ENCODE measurements at regions not wholly inside any gene's neighbourhood (a gene's known extent, or its start where the extent isn't known, plus 50 kb on each side); places are given as distances from the start of the nearest gene placed in this dataset.

DNA sequence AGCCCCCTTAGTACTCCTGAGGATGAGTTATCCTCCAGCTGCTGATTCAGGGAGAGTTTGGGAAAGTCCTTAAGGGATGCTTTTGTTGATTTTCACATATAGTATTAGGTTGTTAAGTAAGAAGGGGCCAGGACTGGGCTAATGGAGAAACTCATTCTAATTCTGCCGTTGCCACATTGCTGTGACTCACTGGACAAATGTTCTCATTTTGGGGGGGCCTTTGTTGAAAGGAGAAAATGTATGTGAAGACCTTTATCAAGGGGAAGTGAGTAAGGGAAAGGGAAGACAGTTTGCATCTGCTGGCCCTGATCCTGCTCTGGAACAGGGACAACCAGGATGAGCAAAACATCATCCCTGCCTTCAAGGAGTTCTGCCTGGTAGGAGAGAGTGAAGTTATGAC lies 123.2 kb upstream of the FGGY start:
- TF ChIP-seq, protein P1, sequence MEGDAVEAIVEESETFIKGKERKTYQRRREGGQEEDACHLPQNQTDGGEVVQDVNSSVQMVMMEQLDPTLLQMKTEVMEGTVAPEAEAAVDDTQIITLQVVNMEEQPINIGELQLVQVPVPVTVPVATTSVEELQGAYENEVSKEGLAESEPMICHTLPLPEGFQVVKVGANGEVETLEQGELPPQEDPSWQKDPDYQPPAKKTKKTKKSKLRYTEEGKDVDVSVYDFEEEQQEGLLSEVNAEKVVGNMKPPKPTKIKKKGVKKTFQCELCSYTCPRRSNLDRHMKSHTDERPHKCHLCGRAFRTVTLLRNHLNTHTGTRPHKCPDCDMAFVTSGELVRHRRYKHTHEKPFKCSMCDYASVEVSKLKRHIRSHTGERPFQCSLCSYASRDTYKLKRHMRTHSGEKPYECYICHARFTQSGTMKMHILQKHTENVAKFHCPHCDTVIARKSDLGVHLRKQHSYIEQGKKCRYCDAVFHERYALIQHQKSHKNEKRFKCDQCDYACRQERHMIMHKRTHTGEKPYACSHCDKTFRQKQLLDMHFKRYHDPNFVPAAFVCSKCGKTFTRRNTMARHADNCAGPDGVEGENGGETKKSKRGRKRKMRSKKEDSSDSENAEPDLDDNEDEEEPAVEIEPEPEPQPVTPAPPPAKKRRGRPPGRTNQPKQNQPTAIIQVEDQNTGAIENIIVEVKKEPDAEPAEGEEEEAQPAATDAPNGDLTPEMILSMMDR (IDR thresholded peaks at IDR 0.05), result no peak
- no peak for TF ChIP-seq POLR2A (IDR thresholded peaks at IDR 0.05)

All from tibial nerve (tissue), 3 donors.